Neuronal stem cell (in vitro differentiated cells): ENCODE measurements at regions not wholly inside any gene's neighbourhood (a gene's known extent, or its start where the extent isn't known, plus 50 kb on each side); places are given as distances from the start of the nearest gene placed in this dataset.

Source experiments
- DNase-seq: peaks from one replicate; pipeline ENCODE4 v3.0.0-alpha.2; 2013; ENCODE audit warnings: low spot score
- H2AFZ ChIP-seq: one replicate; pipeline ENCODE4 v1.6.1; 2013; ENCODE audit warnings: mild to moderate bottlenecking, low read length, inconsistent platforms
- H2AK5ac ChIP-seq: 2 replicates; pipeline ENCODE4 v1.6.1; 2013; ENCODE audit warnings: low read depth, mild to moderate bottlenecking, inconsistent platforms, low read length, moderate library complexity, mixed read lengths
- H2BK120ac ChIP-seq: 2 replicates; pipeline ENCODE4 v1.6.1; 2013; ENCODE audit warnings: low read depth, mild to moderate bottlenecking, inconsistent platforms, low read length, moderate library complexity, mixed read lengths
- H2BK12ac ChIP-seq: one replicate; pipeline ENCODE4 v1.6.1; 2013; ENCODE audit warnings: low read length, inconsistent platforms
- H2BK15ac ChIP-seq: 2 replicates; pipeline ENCODE4 v1.6.1; 2013; ENCODE audit warnings: mild to moderate bottlenecking, low read length, inconsistent platforms, mixed read lengths
- H2BK5ac ChIP-seq: one replicate; pipeline ENCODE4 v1.6.1; 2013; ENCODE audit warnings: inconsistent platforms, mild to moderate bottlenecking, low read length, moderate library complexity
- H3K14ac ChIP-seq: one replicate; pipeline ENCODE4 v1.6.1; 2013; ENCODE audit warnings: low read length, inconsistent platforms
- H3K18ac ChIP-seq: 2 replicates; pipeline ENCODE4 v1.6.1; 2013; ENCODE audit warnings: low read length, inconsistent platforms
- H3K23ac ChIP-seq: 2 replicates; pipeline ENCODE4 v1.6.1; 2013; ENCODE audit warnings: low read depth, mild to moderate bottlenecking, mixed read lengths, low read length, inconsistent platforms; ENCODE audit not compliant: poor library complexity
- H3K27ac ChIP-seq: replicated peaks from 3 replicates; pipeline ENCODE4 v1.5.1; 2013; ENCODE audit warnings: low read length, inconsistent platforms
- H3K27me3 ChIP-seq, 3 experiments: 2 replicates each; pipeline ENCODE4 v1.6.1; 2013; ENCODE audit warnings: low read length in 3 of 3, mild to moderate bottlenecking in 2 of 3, inconsistent platforms in 1 of 3, low read depth in 1 of 3, mixed read lengths in 1 of 3, moderate library complexity in 1 of 3; ENCODE audit not compliant: control insufficient read depth in 3 of 3, insufficient read depth in 3 of 3
- H3K36me3 ChIP-seq, 2 donors: replicated peaks in 1 of 2; 2 replicates each; pipeline ENCODE4 v1.6.1; 2013; ENCODE audit warnings: low read length in 2 of 2; ENCODE audit not compliant: control insufficient read depth in 2 of 2, insufficient read depth in 2 of 2
- H3K4ac ChIP-seq: 2 replicates; pipeline ENCODE4 v1.6.1; 2013; ENCODE audit warnings: inconsistent platforms, mild to moderate bottlenecking, low read length, moderate library complexity
- H3K4me1 ChIP-seq, 2 donors: 1 replicate in 1 of 2; 2 replicates in 1 of 2; pipeline ENCODE4 v1.6.1; 2013; ENCODE audit warnings: low read length in 2 of 2, low read depth in 1 of 2; ENCODE audit not compliant: control insufficient read depth in 2 of 2, insufficient read depth in 1 of 2
- H3K4me2 ChIP-seq: one replicate; pipeline ENCODE4 v1.6.1; 2013; ENCODE audit warnings: mild to moderate bottlenecking, low read length, inconsistent platforms; ENCODE audit not compliant: insufficient read depth, poor library complexity, severe bottlenecking
- H3K4me3 ChIP-seq, 2 donors: 2 replicates each; pipeline ENCODE4 v1.5.1; 2013; ENCODE audit warnings: low read length in 2 of 2, mild to moderate bottlenecking in 2 of 2, inconsistent platforms in 1 of 2, moderate library complexity in 1 of 2
- H3K79me1 ChIP-seq: one replicate; pipeline ENCODE4 v1.6.1; 2013; ENCODE audit warnings: low read depth, mild to moderate bottlenecking, inconsistent platforms, low read length, moderate library complexity
- H3K9ac ChIP-seq: one replicate; pipeline ENCODE4 v1.6.1; 2013; ENCODE audit warnings: mild to moderate bottlenecking, low read depth, low read length, inconsistent platforms; ENCODE audit not compliant: poor library complexity
- H3K9me3 ChIP-seq, 2 donors: replicated peaks in 1 of 2; 2 replicates each; pipeline versions ENCODE3 to v1.6.1; 2013; ENCODE audit warnings: low read length in 2 of 2, mild to moderate bottlenecking in 2 of 2, inconsistent platforms in 1 of 2, low read depth in 1 of 2, mixed read lengths in 1 of 2, moderate library complexity in 1 of 2; ENCODE audit not compliant: control insufficient read depth in 2 of 2, insufficient read depth in 1 of 2
- H4K8ac ChIP-seq: one replicate; pipeline ENCODE4 v1.6.1; 2013; ENCODE audit warnings: low read depth, mild to moderate bottlenecking, inconsistent platforms, low read length, moderate library complexity
- H4K91ac ChIP-seq: one replicate; pipeline ENCODE4 v1.6.1; 2013; ENCODE audit warnings: low read length, low read depth, mild to moderate bottlenecking, inconsistent platforms; ENCODE audit not compliant: poor library complexity
- WGBS, 2 donors: extraction: QIAGEN DNeasy Blood & Tissue Kit; methylation state at CpG; one replicate each; pipeline ENCODE4 v1.1.7; 2013; ENCODE audit warnings: missing lambda C conversion rate in 2 of 2, mixed read lengths in 1 of 2; ENCODE audit not compliant: insufficient read length in 2 of 2, insufficient replicate concordance in 1 of 2; ENCODE audit errors: extremely low coverage in 2 of 2; 5-methylcytosine and 5-hydroxymethylcytosine counted together

- Histone ChIP-seq H3K14ac (no peak overlapping the region), H3K4me1 (no peaks in the 10 kb centered on the region), H3K79me1 (no peaks in the 10 kb centered on the region), H2BK120ac (no peak overlapping the region), H2BK12ac (no peak overlapping the region), H3K18ac (no peak overlapping the region), H4K91ac (no peak overlapping the region), H3K27ac (no peak overlapping the region), H3K4me2 (no peak overlapping the region), H3K4me3 (no peak overlapping the region), H3K36me3 (no peaks in the 10 kb centered on the region), H2AFZ (no peak overlapping the region), H2AK5ac (no peak overlapping the region), H3K9me3 (peaks cover 2 to 22% of the 10 kb centered on the region in 2 donors), H2BK15ac (no peak overlapping the region), H3K23ac (no peak overlapping the region), H3K9ac (no peak overlapping the region), H3K4ac (no peak overlapping the region), H3K27me3 (no peaks in the 10 kb centered on the region), H4K8ac (no peak overlapping the region), H2BK5ac (no peak overlapping the region)
- DNase-seq, result no peak
- WGBS, 2 donors, result no CpG with 5 or more reads among the region's 3 CpGs
Observed at GRCh38 chr6:112920994-112921393, 573.9 kb downstream of the RFPL4B start.

- H3K4me2 ChIP-seq, result no peak overlapping the region
- no CpG with 5 or more reads among the region's 2 CpGs for WGBS, 2 donors
- H3K4me1 ChIP-seq, result no peaks in the 10 kb centered on the region
- no peak overlapping the region for H3K4ac ChIP-seq
- no peak overlapping the region for H3K23ac ChIP-seq
- H3K79me1 ChIP-seq, result no peaks in the 10 kb centered on the region
- H2AFZ ChIP-seq, result no peak overlapping the region
- no peaks in the 10 kb centered on the region for H3K36me3 ChIP-seq
- no peak overlapping the region for H3K18ac ChIP-seq
- H2BK120ac ChIP-seq, result no peak overlapping the region
- no peaks in the 10 kb centered on the region for H3K27me3 ChIP-seq
- peaks cover 2 to 24% of the 10 kb centered on the region in 2 donors for H3K9me3 ChIP-seq
- H3K4me3 ChIP-seq, result no peak overlapping the region
- H4K91ac ChIP-seq, result no peak overlapping the region
- no peak overlapping the region for H3K14ac ChIP-seq
- H2BK5ac ChIP-seq, result no peak overlapping the region
- no peak overlapping the region for H2BK12ac ChIP-seq
- no peak overlapping the region for H3K27ac ChIP-seq
- H3K9ac ChIP-seq, result no peak overlapping the region
- H4K8ac ChIP-seq, result no peak overlapping the region
- no peak overlapping the region for H2BK15ac ChIP-seq
- no peak overlapping the region for H2AK5ac ChIP-seq
- no peak for DNase-seq
Observed at GRCh38 chr6:112923940-112924587, 576.9 kb downstream of the RFPL4B start.

- Histone ChIP-seq H3K9me3 (peaks cover 2 to 26% of the 10 kb centered on the region in 2 donors), H2BK12ac (no peak overlapping the region), H3K36me3 (no peaks in the 10 kb centered on the region), H3K27ac (no peak overlapping the region), H2AK5ac (no peak overlapping the region), H2AFZ (no peak overlapping the region), H3K4ac (no peak overlapping the region), H3K18ac (no peak overlapping the region), H2BK15ac (no peak overlapping the region), H2BK5ac (no peak overlapping the region), H2BK120ac (no peak overlapping the region), H3K9ac (no peak overlapping the region), H3K4me2 (no peak overlapping the region), H4K8ac (no peak overlapping the region), H3K4me1 (no peaks in the 10 kb centered on the region), H3K27me3 (no peaks in the 10 kb centered on the region), H3K23ac (no peak overlapping the region), H3K4me3 (no peak overlapping the region), H3K79me1 (no peaks in the 10 kb centered on the region), H4K91ac (no peak overlapping the region), H3K14ac (no peak overlapping the region)
- no peak for DNase-seq
Observed at GRCh38 chr6:112925702-112926101, 578.6 kb downstream of the RFPL4B start.

DNA sequence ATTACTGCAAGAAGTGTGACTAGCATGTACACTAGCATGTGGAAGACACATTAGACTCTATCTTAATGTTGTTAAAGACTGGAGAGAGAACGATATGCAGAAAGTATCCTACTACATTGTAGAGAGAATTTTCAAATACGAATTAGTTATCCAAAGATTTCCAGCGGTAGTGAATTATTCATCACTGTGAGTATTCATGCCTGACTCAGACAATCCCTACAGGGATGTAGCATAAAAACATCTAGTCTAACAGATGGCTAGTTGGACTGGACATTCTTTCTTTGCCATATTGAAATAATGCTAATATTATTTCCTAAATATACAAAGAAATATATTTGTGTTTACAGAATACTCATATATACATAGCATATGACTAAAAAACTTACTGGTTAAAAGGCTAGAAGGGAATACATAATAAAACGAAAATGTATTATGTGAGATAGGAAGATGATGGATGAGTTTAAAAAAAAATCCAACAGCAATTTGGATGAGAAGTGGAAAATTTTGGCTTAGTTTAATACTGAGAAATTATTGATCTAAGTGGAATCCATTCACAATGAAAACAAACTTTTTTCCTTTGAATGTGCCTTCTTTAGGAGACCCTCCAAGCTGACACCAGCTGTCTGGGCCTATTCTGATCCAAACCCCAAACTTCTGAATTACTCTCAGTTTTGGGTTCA lies 580.7 kb downstream of the RFPL4B start:
- Histone ChIP-seq H3K4me1 (no peaks in the 10 kb centered on the region), H3K36me3 (no peaks in the 10 kb centered on the region), H3K4ac (no peak overlapping the region), H2BK15ac (no peak overlapping the region), H3K14ac (no peak overlapping the region), H3K4me2 (no peak overlapping the region), H4K8ac (no peak overlapping the region), H3K27ac (no peak overlapping the region), H3K9me3 (peaks cover 0 to 20% of the 10 kb centered on the region in 2 donors), H2AK5ac (no peak overlapping the region), H2BK120ac (no peak overlapping the region), H3K4me3 (no peak overlapping the region), H3K27me3 (no peaks in the 10 kb centered on the region), H3K9ac (no peak overlapping the region), H4K91ac (no peak overlapping the region), H2BK12ac (no peak overlapping the region), H3K23ac (no peak overlapping the region), H3K79me1 (no peaks in the 10 kb centered on the region), H2BK5ac (no peak overlapping the region), H3K18ac (no peak overlapping the region), H2AFZ (no peak overlapping the region)
- 100% methylated on average over 1 of the region's 4 CpGs for WGBS, 2 donors
- DNase-seq, result no peak
